ENCODE measurements at regions not wholly inside any gene's neighbourhood (a gene's known extent, or its start where the extent isn't known, plus 50 kb on each side); places are given as distances from the start of the nearest gene placed in this dataset.

- WGBS, 2 donors = 25 to 29% methylated on average over 1 of the region's 1 CpG
- intact Hi-C loops (cut with DNase I; ENCODE audit: low total_unique reads) = no loop called here
- DNase-seq (ENCODE audit: low spot score in 2 of 2) = no peak
- H3K4me3 ChIP-seq (ENCODE audit: low read depth, poor library complexity, severe bottlenecking) = no peak overlapping the region
- TF ChIP-seq POLR2A (IDR thresholded peaks at IDR 0.05) (no peak), CTCF (IDR thresholded peaks at IDR 0.05) (no peak)
These were observed 256.6 kb upstream of the NDST3 start for GRCh38 chr4:117777721-117778120.

DNA sequence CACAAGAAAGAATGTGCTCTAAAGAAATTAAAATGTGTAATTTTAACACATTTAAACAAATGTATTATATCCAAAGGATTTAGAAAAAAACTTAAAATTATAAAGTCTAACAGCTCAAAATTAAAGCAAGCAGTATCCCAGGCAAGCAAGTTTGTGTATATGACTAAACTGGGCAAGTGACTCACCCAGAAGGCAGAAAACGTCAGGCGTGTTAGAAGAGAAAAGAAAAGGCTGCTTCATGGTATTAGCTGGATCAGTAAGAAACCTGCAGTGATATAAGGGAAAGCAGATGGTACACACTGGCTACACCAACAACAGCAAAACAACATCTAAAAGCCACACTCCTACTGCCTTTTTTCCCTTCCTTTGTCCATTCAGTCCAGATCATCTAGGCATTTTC is 250.6 kb upstream of the NDST3 start:
- 45 to 51% methylated on average over 2 of the region's 2 CpGs for whole genome bisulfite sequencing, 2 donors
- no peak overlapping the region for H3K4me3 ChIP-seq (ENCODE audit: low read depth, poor library complexity, severe bottlenecking)
- intact Hi-C loops (cut with DNase I; ENCODE audit: low total_unique reads) = no loop called here
- TF ChIP-seq CTCF (IDR thresholded peaks at IDR 0.05) (no peak), POLR2A (IDR thresholded peaks at IDR 0.05) (no peak)
- DNase-seq (ENCODE audit: low spot score in 2 of 2) = no peak

GRCh38 chr4:117784266-117784665 is 250.0 kb upstream of the NDST3 start:
- 68 to 76% methylated on average over 2 of the region's 2 CpGs for WGBS, 2 donors
- DNase-seq (ENCODE audit: low spot score in 2 of 2) = no peak
- no peak overlapping the region for H3K4me3 ChIP-seq (ENCODE audit: low read depth, poor library complexity, severe bottlenecking)

DNA sequence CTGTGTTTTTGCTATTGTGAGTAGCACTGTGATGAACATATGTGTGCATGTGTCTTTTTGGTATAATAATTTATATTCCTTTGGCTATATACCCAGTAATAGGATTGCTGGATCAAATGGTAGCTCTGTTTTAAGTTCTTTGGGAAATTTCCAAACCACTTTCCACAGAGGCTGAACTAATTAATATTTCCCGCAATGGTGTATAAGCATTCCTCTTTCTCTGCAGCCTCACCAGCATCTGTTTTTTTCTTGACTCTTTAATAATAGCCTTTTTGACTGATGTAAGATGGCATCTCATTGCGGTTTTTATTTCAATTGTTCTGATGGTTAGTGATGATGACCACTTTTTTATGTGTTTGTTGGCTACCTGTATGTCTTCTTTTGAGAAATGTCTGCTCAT is 247.7 kb upstream of the NDST3 start:
- no peak overlapping the region for H3K4me3 ChIP-seq (ENCODE audit: low read depth, poor library complexity, severe bottlenecking)
- no peak for DNase-seq (ENCODE audit: low spot score in 2 of 2)
- intact Hi-C loops (cut with DNase I; ENCODE audit: low total_unique reads) = no loop called here
- no peak for TF ChIP-seq CTCF (IDR thresholded peaks at IDR 0.05)
- TF ChIP-seq POLR2A (IDR thresholded peaks at IDR 0.05) = no peak
- WGBS, 2 donors = 74 to 76% methylated on average over 2 of the region's 2 CpGs

More at GRCh38 chr4:117784266-117784665, 250.0 kb upstream of the NDST3 start:
- no peak for TF ChIP-seq POLR2A (IDR thresholded peaks at IDR 0.05)
- TF ChIP-seq CTCF (IDR thresholded peaks at IDR 0.05) = no peak
- intact Hi-C loops (cut with DNase I; ENCODE audit: low total_unique reads) = no loop called here

- TF ChIP-seq CTCF (IDR thresholded peaks at IDR 0.05) = no peak
- no peak for TF ChIP-seq POLR2A (IDR thresholded peaks at IDR 0.05)
- H3K4me3 ChIP-seq (ENCODE audit: low read depth, poor library complexity, severe bottlenecking) = no peak overlapping the region
- DNase-seq (ENCODE audit: low spot score in 2 of 2) = no peak
- intact Hi-C loops (cut with DNase I; ENCODE audit: low total_unique reads) = no loop called here
- 35 to 43% methylated on average over 3 of the region's 3 CpGs for WGBS, 2 donors
These were observed 240.3 kb upstream of the NDST3 start for GRCh38 chr4:117793845-117794480.

- 40 to 52% methylated on average over 1 of the region's 1 CpG for WGBS, 2 donors
- intact Hi-C loops (cut with DNase I; ENCODE audit: low total_unique reads) = no loop called here
- DNase-seq (ENCODE audit: low spot score in 2 of 2) = no peak
- H3K4me3 ChIP-seq (ENCODE audit: low read depth, poor library complexity, severe bottlenecking) = no peak overlapping the region
- no peak for TF ChIP-seq POLR2A (IDR thresholded peaks at IDR 0.05)
- no peak for TF ChIP-seq CTCF (IDR thresholded peaks at IDR 0.05)
These were observed 237.6 kb upstream of the NDST3 start for GRCh38 chr4:117796677-117797076.

All from lower leg skin (tissue), 4 donors.